Esophagus squamous epithelium (tissue), 5 donors: ENCODE measurements at regions not wholly inside any gene's neighbourhood (a gene's known extent, or its start where the extent isn't known, plus 50 kb on each side); places are given as distances from the start of the nearest gene placed in this dataset.

Experiments used
- DNase-seq: peaks from one replicate; lab custom pipeline; 2025; lab: John Stamatoyannopoulos, UW
- H3K27ac ChIP-seq, 4 donors: fragments of 200-600 bp; sonication (generic); one replicate each; pipeline ENCODE4 v1.5.1; 2016 to 2019; ENCODE audit warnings: mild to moderate bottlenecking in 1 of 4
- H3K27me3 ChIP-seq, 4 donors: fragments of 200-600 bp; sonication (generic); 1 replicate in 3 of 4; 2 replicates in 1 of 4; pipeline versions ENCODE4 v1.5.1 to v1.6.0; 2017 to 2021; ENCODE audit warnings: antibody characterized with exemption in 1 of 4
- H3K36me3 ChIP-seq, 3 donors: fragments of 200-600 bp; sonication (generic); one replicate each; pipeline ENCODE4 v1.5.1; 2016 to 2019
- H3K4me1 ChIP-seq, 3 donors: fragments of 200-600 bp; sonication (generic); one replicate each; pipeline ENCODE4 v1.5.1; 2017 to 2019
- H3K4me3 ChIP-seq, 4 donors: fragments of 200-600 bp; sonication (generic); 1 replicate in 3 of 4; 2 replicates in 1 of 4; pipeline ENCODE4 v1.5.1; 2016 to 2019; ENCODE audit warnings: mild to moderate bottlenecking in 2 of 4, moderate library complexity in 1 of 4
- H3K9me3 ChIP-seq, 3 donors: fragments of 200-600 bp; sonication (generic); one replicate each; pipeline ENCODE4 v1.5.1; 2016 to 2019
- POLR2A ChIP-seq, 4 donors: fragments of 450-650 bp; IDR thresholded peaks; one replicate each; pipeline ENCODE4 v1.6.1; 2017; ENCODE audit warnings: antibody characterized with exemption in 4 of 4, mild to moderate bottlenecking in 4 of 4, moderate library complexity in 3 of 4
- WGBS, 2 donors: methylation state at CpG; one replicate each; pipeline ENCODE4 v1.1.5; 2018; 5-methylcytosine and 5-hydroxymethylcytosine counted together
- intact Hi-C: fragments of 100-400 bp; cut with DNase I; formaldehyde crosslinking; loops from one replicate; pipeline ENCODE4 v1.15.0; 2022
- TF ChIP-seq, protein P1 (sequence below), 6 experiments: fragments of 450-650 bp in 4 of 6; fragments of 200-600 bp in 2 of 6; sonication (generic) in 2 of 6; IDR thresholded peaks; one replicate each; pipeline ENCODE4 v1.5.1; 2016 to 2019; ENCODE audit warnings: antibody characterized with exemption in 6 of 6, mild to moderate bottlenecking in 4 of 6, moderate library complexity in 4 of 6
- donor health status: DM: yes; HTN: yes; CAD: no.

DNA sequence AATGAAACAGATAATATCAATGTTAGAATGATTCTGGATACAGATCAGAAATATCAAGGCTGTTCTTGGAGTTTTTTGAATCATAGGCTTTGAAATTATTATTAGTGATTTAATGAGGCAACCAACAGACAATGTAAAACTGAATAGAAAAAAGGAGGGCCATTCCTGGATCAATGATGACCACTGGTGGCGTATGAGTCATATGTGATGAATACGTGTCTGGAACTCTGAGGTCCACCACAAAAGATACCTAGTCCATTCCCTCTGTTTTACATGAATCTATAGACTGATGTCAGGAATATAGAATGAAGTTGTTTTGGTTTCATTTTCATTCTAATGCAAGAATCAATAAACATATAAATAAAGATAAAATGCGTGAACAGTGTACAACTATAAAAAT is 78.3 kb upstream of the RTL1 start:
- Histone ChIP-seq H3K4me3 (no peak overlapping the region), H3K36me3 (no peaks in the 10 kb centered on the region), H3K9me3 (no peaks in the 10 kb centered on the region), H3K27ac (no peak overlapping the region), H3K27me3 (no peaks in the 10 kb centered on the region), H3K4me1 (no peaks in the 10 kb centered on the region)
- DNase-seq: no peak
- intact Hi-C loops: no loop called here
- TF ChIP-seq POLR2A (IDR thresholded peaks at IDR 0.05): no peak
- TF ChIP-seq, protein P1, sequence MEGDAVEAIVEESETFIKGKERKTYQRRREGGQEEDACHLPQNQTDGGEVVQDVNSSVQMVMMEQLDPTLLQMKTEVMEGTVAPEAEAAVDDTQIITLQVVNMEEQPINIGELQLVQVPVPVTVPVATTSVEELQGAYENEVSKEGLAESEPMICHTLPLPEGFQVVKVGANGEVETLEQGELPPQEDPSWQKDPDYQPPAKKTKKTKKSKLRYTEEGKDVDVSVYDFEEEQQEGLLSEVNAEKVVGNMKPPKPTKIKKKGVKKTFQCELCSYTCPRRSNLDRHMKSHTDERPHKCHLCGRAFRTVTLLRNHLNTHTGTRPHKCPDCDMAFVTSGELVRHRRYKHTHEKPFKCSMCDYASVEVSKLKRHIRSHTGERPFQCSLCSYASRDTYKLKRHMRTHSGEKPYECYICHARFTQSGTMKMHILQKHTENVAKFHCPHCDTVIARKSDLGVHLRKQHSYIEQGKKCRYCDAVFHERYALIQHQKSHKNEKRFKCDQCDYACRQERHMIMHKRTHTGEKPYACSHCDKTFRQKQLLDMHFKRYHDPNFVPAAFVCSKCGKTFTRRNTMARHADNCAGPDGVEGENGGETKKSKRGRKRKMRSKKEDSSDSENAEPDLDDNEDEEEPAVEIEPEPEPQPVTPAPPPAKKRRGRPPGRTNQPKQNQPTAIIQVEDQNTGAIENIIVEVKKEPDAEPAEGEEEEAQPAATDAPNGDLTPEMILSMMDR (IDR thresholded peaks at IDR 0.05): no peak
- WGBS, 2 donors: 74 to 78% methylated on average over 3 of the region's 3 CpGs

DNA sequence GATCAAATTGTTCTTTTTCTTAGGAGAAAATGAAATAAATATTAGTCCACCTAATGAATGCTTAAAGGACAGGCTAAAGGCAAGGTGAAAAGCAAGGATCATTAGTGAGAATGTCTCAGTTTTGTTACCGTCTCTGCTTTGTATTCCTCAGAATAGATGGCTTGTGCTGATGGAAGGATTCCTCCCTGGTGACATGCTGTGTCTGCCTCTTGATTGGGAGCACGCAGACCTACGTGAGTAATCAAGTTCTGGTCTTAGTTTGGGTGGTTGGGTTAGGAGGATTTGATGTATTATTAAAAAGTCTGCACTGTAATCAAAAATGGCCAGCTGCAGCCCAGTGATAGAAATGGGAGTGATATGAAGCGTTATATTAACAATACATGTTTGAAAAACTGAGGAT is 78.8 kb upstream of the RTL1 start:
- Histone ChIP-seq H3K27me3 (no peaks in the 10 kb centered on the region), H3K36me3 (no peaks in the 10 kb centered on the region), H3K9me3 (no peaks in the 10 kb centered on the region), H3K4me3 (no peak overlapping the region), H3K4me1 (no peaks in the 10 kb centered on the region), H3K27ac (no peak overlapping the region)
- 68 to 83% methylated on average over 4 of the region's 4 CpGs for WGBS, 2 donors
- intact Hi-C loops: no loop called here
- DNase-seq: no peak
- no peak for TF ChIP-seq POLR2A (IDR thresholded peaks at IDR 0.05)
- TF ChIP-seq, protein P1 (IDR thresholded peaks at IDR 0.05): no peak

DNA sequence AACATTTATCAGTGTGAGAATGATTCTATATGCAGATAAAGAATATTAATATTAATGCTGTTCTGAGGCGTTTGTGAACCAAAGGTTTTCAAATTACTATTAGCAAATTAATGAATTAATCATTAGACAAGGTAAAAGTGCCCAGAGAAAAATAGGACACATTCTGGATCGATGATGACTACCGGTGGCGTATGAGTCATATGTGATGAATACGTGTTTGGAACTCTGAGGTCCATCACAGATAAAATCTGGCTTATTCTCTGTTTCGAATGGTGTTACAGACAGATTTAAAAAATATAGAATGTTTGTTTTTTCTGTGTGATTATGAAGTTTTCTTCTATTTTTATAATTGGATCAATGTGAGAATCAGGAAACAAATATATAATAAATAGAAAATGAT is 79.2 kb upstream of the RTL1 start:
- Histone ChIP-seq H3K27me3 (no peaks in the 10 kb centered on the region), H3K27ac (no peak overlapping the region), H3K4me3 (no peak overlapping the region), H3K9me3 (no peaks in the 10 kb centered on the region), H3K36me3 (no peaks in the 10 kb centered on the region), H3K4me1 (no peaks in the 10 kb centered on the region)
- TF ChIP-seq POLR2A (IDR thresholded peaks at IDR 0.05): no peak
- TF ChIP-seq, protein P1 (IDR thresholded peaks at IDR 0.05): no peak
- no peak for DNase-seq
- intact Hi-C loops: no loop called here
- WGBS, 2 donors: 53 to 66% methylated on average over 6 of the region's 6 CpGs

DNA sequence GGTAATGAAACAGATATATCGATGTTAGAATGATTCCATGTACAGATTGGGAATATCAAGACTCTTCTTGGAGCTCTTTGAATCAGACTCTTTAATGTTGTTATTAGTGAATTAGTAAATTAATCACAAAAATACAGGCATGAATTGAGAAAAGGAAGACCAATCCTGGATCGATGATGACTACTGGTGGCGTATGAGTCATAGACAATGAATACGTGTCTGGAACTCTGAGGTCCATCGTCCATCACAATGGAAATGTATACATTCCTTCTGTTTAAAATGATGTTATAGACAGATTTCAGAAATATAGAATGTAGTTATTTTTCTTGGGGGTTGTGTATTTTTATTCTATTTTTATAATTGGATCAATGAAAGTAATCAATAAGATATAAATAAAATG is 80.2 kb upstream of the RTL1 start:
- Histone ChIP-seq H3K4me1 (no peaks in the 10 kb centered on the region), H3K4me3 (no peak overlapping the region), H3K27me3 (no peaks in the 10 kb centered on the region), H3K36me3 (no peaks in the 10 kb centered on the region), H3K27ac (no peak overlapping the region), H3K9me3 (no peaks in the 10 kb centered on the region)
- WGBS, 2 donors: 70 to 80% methylated on average over 5 of the region's 5 CpGs
- intact Hi-C loops: no loop called here
- TF ChIP-seq, protein P1 (IDR thresholded peaks at IDR 0.05): no peak
- no peak for TF ChIP-seq POLR2A (IDR thresholded peaks at IDR 0.05)
- DNase-seq: no peak

DNA sequence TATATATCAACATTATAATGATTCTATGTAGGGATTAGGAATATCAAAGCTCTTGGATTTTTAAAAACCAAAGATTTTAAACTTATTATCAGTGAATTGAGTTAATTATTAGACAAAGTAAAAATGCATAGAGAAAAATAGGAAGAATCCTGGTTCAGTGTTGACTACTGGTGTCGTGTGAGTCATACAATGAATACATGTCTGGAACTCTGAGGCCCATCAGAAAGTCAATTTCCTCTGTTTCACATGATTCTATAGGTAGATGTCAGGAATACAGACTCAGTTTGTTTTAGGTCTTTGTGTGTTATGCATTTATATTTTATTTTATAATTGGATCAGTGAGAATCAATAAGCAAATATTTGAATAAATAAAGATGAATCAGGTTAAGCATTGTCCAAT is 84.5 kb upstream of the RTL1 start:
- TF ChIP-seq, protein P1 (IDR thresholded peaks at IDR 0.05): no peak
- TF ChIP-seq POLR2A (IDR thresholded peaks at IDR 0.05): no peak
- 47 to 48% methylated on average over 1 of the region's 1 CpG for WGBS, 2 donors

More for the DNA sequence above, 84.5 kb upstream of the RTL1 start:
- DNase-seq: no peak
- Histone ChIP-seq H3K9me3 (no peaks in the 10 kb centered on the region), H3K27me3 (no peaks in the 10 kb centered on the region), H3K4me3 (no peak overlapping the region), H3K27ac (no peak overlapping the region), H3K4me1 (no peaks in the 10 kb centered on the region), H3K36me3 (no peaks in the 10 kb centered on the region)
- intact Hi-C loops: no loop called here
